ENCODE measurements at regions not wholly inside any gene's neighbourhood (a gene's known extent, or its start where the extent isn't known, plus 50 kb on each side); places are given as distances from the start of the nearest gene placed in this dataset.
"Not testable (repeated sequence)": the region's sequence is repeated elsewhere in the genome, so short reads cannot be mapped to it uniquely, and the experiment has no call there.

GRCh38 chr5:25419684-25420083 is 774.9 kb upstream of the CDH10 start:
- H3K9me3 ChIP-seq (ENCODE audit: control insufficient read depth in 1 of 2, low read length in 2 of 2), result no peaks in the 10 kb centered on the region
- no peaks in the 10 kb centered on the region for H3K4me1 ChIP-seq (ENCODE audit: control insufficient read depth in 1 of 2, insufficient read depth in 2 of 2, low read length in 2 of 2)
- no peaks in the 10 kb centered on the region for H3K27me3 ChIP-seq (ENCODE audit: low read depth, low read length)
- no peak overlapping the region for H3K27ac ChIP-seq (ENCODE audit: low read length)
- no peak overlapping the region for H3K4me3 ChIP-seq (ENCODE audit: low read depth in 1 of 2, low read length in 2 of 2)
- H3K36me3 ChIP-seq (ENCODE audit: control insufficient read depth in 1 of 2, insufficient read depth in 2 of 2, low read length in 2 of 2), result no peaks in the 10 kb centered on the region

GRCh38 chr5:25418978-25419377 is 774.2 kb upstream of the CDH10 start:
- no peak overlapping the region for H3K27ac ChIP-seq (ENCODE audit: low read length)
- H3K4me1 ChIP-seq (ENCODE audit: control insufficient read depth in 1 of 2, insufficient read depth in 2 of 2, low read length in 2 of 2), result no peaks in the 10 kb centered on the region
- H3K27me3 ChIP-seq (ENCODE audit: low read depth, low read length), result no peaks in the 10 kb centered on the region
- no peaks in the 10 kb centered on the region for H3K9me3 ChIP-seq (ENCODE audit: control insufficient read depth in 1 of 2, low read length in 2 of 2)
- no peak overlapping the region for H3K4me3 ChIP-seq (ENCODE audit: low read depth in 1 of 2, low read length in 2 of 2)
- H3K36me3 ChIP-seq (ENCODE audit: control insufficient read depth in 1 of 2, insufficient read depth in 2 of 2, low read length in 2 of 2), result no peaks in the 10 kb centered on the region

GRCh38 chr5:25418319-25418859 is 773.6 kb upstream of the CDH10 start:
- Histone ChIP-seq H3K36me3 (ENCODE audit: control insufficient read depth in 1 of 2, insufficient read depth in 2 of 2, low read length in 2 of 2) (no peaks in the 10 kb centered on the region), H3K4me1 (ENCODE audit: control insufficient read depth in 1 of 2, insufficient read depth in 2 of 2, low read length in 2 of 2) (no peaks in the 10 kb centered on the region), H3K27me3 (ENCODE audit: low read depth, low read length) (no peaks in the 10 kb centered on the region), H3K4me3 (ENCODE audit: low read depth in 1 of 2, low read length in 2 of 2) (no peak overlapping the region), H3K9me3 (ENCODE audit: control insufficient read depth in 1 of 2, low read length in 2 of 2) (no peaks in the 10 kb centered on the region), H3K27ac (ENCODE audit: low read length) (no peak overlapping the region)

GRCh38 chr5:25416960-25417359 is 772.2 kb upstream of the CDH10 start:
- H3K4me1 ChIP-seq (ENCODE audit: control insufficient read depth in 1 of 2, insufficient read depth in 2 of 2, low read length in 2 of 2), result no peaks in the 10 kb centered on the region

GRCh38 chr5:25415970-25416369 is 771.2 kb upstream of the CDH10 start:
- no peaks in the 10 kb centered on the region for H3K4me1 ChIP-seq (ENCODE audit: control insufficient read depth in 1 of 2, insufficient read depth in 2 of 2, low read length in 2 of 2)

More at GRCh38 chr5:25416960-25417359, 772.2 kb upstream of the CDH10 start:
- no peak overlapping the region for H3K4me3 ChIP-seq (ENCODE audit: low read depth in 1 of 2, low read length in 2 of 2)
- H3K27ac ChIP-seq (ENCODE audit: low read length), result no peak overlapping the region
- H3K9me3 ChIP-seq (ENCODE audit: control insufficient read depth in 1 of 2, low read length in 2 of 2), result no peaks in the 10 kb centered on the region
- H3K36me3 ChIP-seq (ENCODE audit: control insufficient read depth in 1 of 2, insufficient read depth in 2 of 2, low read length in 2 of 2), result no peaks in the 10 kb centered on the region
- no peaks in the 10 kb centered on the region for H3K27me3 ChIP-seq (ENCODE audit: low read depth, low read length)

GRCh38 chr5:25414742-25415141 is 770.0 kb upstream of the CDH10 start:
- Histone ChIP-seq H3K4me3 (ENCODE audit: low read depth in 1 of 2, low read length in 2 of 2) (no peak overlapping the region), H3K9me3 (ENCODE audit: control insufficient read depth in 1 of 2, low read length in 2 of 2) (no peaks in the 10 kb centered on the region), H3K36me3 (ENCODE audit: control insufficient read depth in 1 of 2, insufficient read depth in 2 of 2, low read length in 2 of 2) (no peaks in the 10 kb centered on the region), H3K27ac (ENCODE audit: low read length) (no peak overlapping the region), H3K27me3 (ENCODE audit: low read depth, low read length) (no peaks in the 10 kb centered on the region), H3K4me1 (ENCODE audit: control insufficient read depth in 1 of 2, insufficient read depth in 2 of 2, low read length in 2 of 2) (no peaks in the 10 kb centered on the region)

More at GRCh38 chr5:25415970-25416369, 771.2 kb upstream of the CDH10 start:
- Histone ChIP-seq H3K27ac (ENCODE audit: low read length) (no peak overlapping the region), H3K36me3 (ENCODE audit: control insufficient read depth in 1 of 2, insufficient read depth in 2 of 2, low read length in 2 of 2) (no peaks in the 10 kb centered on the region), H3K9me3 (ENCODE audit: control insufficient read depth in 1 of 2, low read length in 2 of 2) (no peaks in the 10 kb centered on the region), H3K27me3 (ENCODE audit: low read depth, low read length) (no peaks in the 10 kb centered on the region), H3K4me3 (ENCODE audit: low read depth in 1 of 2, low read length in 2 of 2) (no peak overlapping the region)

GRCh38 chr5:25412116-25412661 is 767.4 kb upstream of the CDH10 start:
- H3K27me3 ChIP-seq (ENCODE audit: low read depth, low read length), result no peaks in the 10 kb centered on the region
- no peak overlapping the region for H3K4me3 ChIP-seq (ENCODE audit: low read depth in 1 of 2, low read length in 2 of 2)

GRCh38 chr5:25407365-25407764 is 762.6 kb upstream of the CDH10 start:
- H3K9me3 ChIP-seq (ENCODE audit: control insufficient read depth in 1 of 2, low read length in 2 of 2); H3K27ac ChIP-seq (ENCODE audit: low read length); H3K36me3 ChIP-seq (ENCODE audit: control insufficient read depth in 1 of 2, insufficient read depth in 2 of 2, low read length in 2 of 2); H3K27me3 ChIP-seq (ENCODE audit: low read depth, low read length); H3K4me1 ChIP-seq (ENCODE audit: control insufficient read depth in 1 of 2, insufficient read depth in 2 of 2, low read length in 2 of 2); H3K4me3 ChIP-seq (ENCODE audit: low read depth in 1 of 2, low read length in 2 of 2): not testable (repeated sequence)

More at GRCh38 chr5:25412116-25412661, 767.4 kb upstream of the CDH10 start:
- Histone ChIP-seq H3K36me3 (ENCODE audit: control insufficient read depth in 1 of 2, insufficient read depth in 2 of 2, low read length in 2 of 2) (no peaks in the 10 kb centered on the region), H3K9me3 (ENCODE audit: control insufficient read depth in 1 of 2, low read length in 2 of 2) (peaks cover 0 to 3% of the 10 kb centered on the region in 2 donors), H3K27ac (ENCODE audit: low read length) (no peak overlapping the region), H3K4me1 (ENCODE audit: control insufficient read depth in 1 of 2, insufficient read depth in 2 of 2, low read length in 2 of 2) (no peaks in the 10 kb centered on the region)

GRCh38 chr5:25405850-25406249 is 761.1 kb upstream of the CDH10 start:
- Histone ChIP-seq H3K4me3 (ENCODE audit: low read depth in 1 of 2, low read length in 2 of 2) (no peak overlapping the region), H3K9me3 (ENCODE audit: control insufficient read depth in 1 of 2, low read length in 2 of 2) (peaks cover 0 to 3% of the 10 kb centered on the region in 2 donors), H3K27me3 (ENCODE audit: low read depth, low read length) (no peaks in the 10 kb centered on the region), H3K4me1 (ENCODE audit: control insufficient read depth in 1 of 2, insufficient read depth in 2 of 2, low read length in 2 of 2) (no peaks in the 10 kb centered on the region), H3K36me3 (ENCODE audit: control insufficient read depth in 1 of 2, insufficient read depth in 2 of 2, low read length in 2 of 2) (no peaks in the 10 kb centered on the region), H3K27ac (ENCODE audit: low read length) (no peak overlapping the region)

GRCh38 chr5:25399878-25400480 is 755.2 kb upstream of the CDH10 start:
- Histone ChIP-seq H3K9me3 (ENCODE audit: control insufficient read depth in 1 of 2, low read length in 2 of 2) (no peaks in the 10 kb centered on the region), H3K27ac (ENCODE audit: low read length) (no peak overlapping the region), H3K4me3 (ENCODE audit: low read depth in 1 of 2, low read length in 2 of 2) (no peak overlapping the region), H3K36me3 (ENCODE audit: control insufficient read depth in 1 of 2, insufficient read depth in 2 of 2, low read length in 2 of 2) (no peaks in the 10 kb centered on the region), H3K4me1 (ENCODE audit: control insufficient read depth in 1 of 2, insufficient read depth in 2 of 2, low read length in 2 of 2) (no peaks in the 10 kb centered on the region), H3K27me3 (ENCODE audit: low read depth, low read length) (no peaks in the 10 kb centered on the region)

GRCh38 chr5:25393957-25394356 is 749.2 kb upstream of the CDH10 start:
- H3K9me3 ChIP-seq (ENCODE audit: control insufficient read depth in 1 of 2, low read length in 2 of 2), result peaks cover 0 to 2% of the 10 kb centered on the region in 2 donors

GRCh38 chr5:25393256-25393655 is 748.5 kb upstream of the CDH10 start:
- no peaks in the 10 kb centered on the region for H3K4me1 ChIP-seq (ENCODE audit: control insufficient read depth in 1 of 2, insufficient read depth in 2 of 2, low read length in 2 of 2)
- no peaks in the 10 kb centered on the region for H3K27me3 ChIP-seq (ENCODE audit: low read depth, low read length)
- H3K9me3 ChIP-seq (ENCODE audit: control insufficient read depth in 1 of 2, low read length in 2 of 2), result peaks cover 0 to 2% of the 10 kb centered on the region in 2 donors
- no peaks in the 10 kb centered on the region for H3K36me3 ChIP-seq (ENCODE audit: control insufficient read depth in 1 of 2, insufficient read depth in 2 of 2, low read length in 2 of 2)
- no peak overlapping the region for H3K27ac ChIP-seq (ENCODE audit: low read length)
- H3K4me3 ChIP-seq (ENCODE audit: low read depth in 1 of 2, low read length in 2 of 2), result no peak overlapping the region

More at GRCh38 chr5:25393957-25394356, 749.2 kb upstream of the CDH10 start:
- Histone ChIP-seq H3K27me3 (ENCODE audit: low read depth, low read length) (no peaks in the 10 kb centered on the region), H3K36me3 (ENCODE audit: control insufficient read depth in 1 of 2, insufficient read depth in 2 of 2, low read length in 2 of 2) (no peaks in the 10 kb centered on the region), H3K4me1 (ENCODE audit: control insufficient read depth in 1 of 2, insufficient read depth in 2 of 2, low read length in 2 of 2) (no peaks in the 10 kb centered on the region), H3K4me3 (ENCODE audit: low read depth in 1 of 2, low read length in 2 of 2) (no peak overlapping the region), H3K27ac (ENCODE audit: low read length) (no peak overlapping the region)

All from muscle layer of duodenum (tissue), 2 donors.